ENCODE measurements at regions not wholly inside any gene's neighbourhood (a gene's known extent, or its start where the extent isn't known, plus 50 kb on each side); places are given as distances from the start of the nearest gene placed in this dataset.

GRCh38 chr3:150355574-150355973 lies 52.5 kb upstream of the TSC22D2 start:
- Histone ChIP-seq H3K9me3 (no peaks in the 10 kb centered on the region), H3K27ac (peak overlapping the region in 1 of 2 experiments; percentile 25; a peak in 1 of 6 replicates), H3K4me2 (no peak overlapping the region), H3K4me1 (peaks cover 5% of the 10 kb centered on the region; the same call in 1 of the 3 replicates), H3K4me3 (no peak overlapping the region)
- 97% methylated on average over 1 of the region's 1 CpG for WGBS (ENCODE audit: missing lambda C conversion rate)
- POLR2A ChIA-PET, result interaction anchor here (1.4 kb wide), 1 partner anchor 53 kb away, joined by 3 read pairs; the partner anchor contains the start of gene TSC22D2
- TF ChIP-seq HEYL (CRISPR knock-in tag; IDR thresholded peaks at IDR 0.05) (no peak), JUNB (IDR thresholded peaks at IDR 0.05) (no peak), RAD21 (conservative IDR thresholded peaks at IDR 0.05 in 1 of 2, IDR thresholded peaks at IDR 0.05 in 1 of 2) (no peak), TP53 (CRISPR knock-in tag; IDR thresholded peaks at IDR 0.05) (no peak), EHF (CRISPR knock-in tag; IDR thresholded peaks at IDR 0.05) (no peak), CHD4 (IDR thresholded peaks at IDR 0.05; ENCODE audit: borderline replicate concordance) (no peak), CTCF (IDR thresholded peaks at IDR 0.05) (no peak), HOXB13 (CRISPR knock-in tag; IDR thresholded peaks at IDR 0.05; ENCODE audit: low read depth) (no peak), KDM5A (IDR thresholded peaks at IDR 0.05) (no peak), ZNF302 (CRISPR knock-in tag; IDR thresholded peaks at IDR 0.05) (no peak), FOSB (CRISPR knock-in tag; IDR thresholded peaks at IDR 0.05) (no peak), GATA3 (IDR thresholded peaks at IDR 0.05; ENCODE audit: borderline replicate concordance) (no peak), JUN (IDR thresholded peaks at IDR 0.05) (no peak), RCOR1 (IDR thresholded peaks at IDR 0.05; ENCODE audit: low read depth, low read length) (no peak), EHMT2 (IDR thresholded peaks at IDR 0.05; ENCODE audit: low read depth) (no peak)
- ATAC-seq, result no peak
- CTCF ChIA-PET, result interaction anchor here (1.2 to 3.0 kb wide), 4 partner anchors 9 to 140 kb away, joined by 4 to 8 read pairs (median 4); no protein-coding TSS in a partner anchor
- no peak for DNase-seq (ENCODE audit: low read depth in 1 of 2, low spot score in 1 of 2)
- FAIRE-seq, result no peak

GRCh38 chr3:150352931-150353330 lies 55.2 kb upstream of the TSC22D2 start:
- TF ChIP-seq TFCP2L1 (CRISPR knock-in tag; IDR thresholded peaks at IDR 0.05), result no peak
- no peak for TF ChIP-seq MAX (IDR thresholded peaks at IDR 0.05)
- TF ChIP-seq KDM1A (IDR thresholded peaks at IDR 0.05; ENCODE audit: low read depth), result no peak
- no peak for TF ChIP-seq ELK1 (IDR thresholded peaks at IDR 0.05; ENCODE audit: low read depth, low read length)
- no peak for TF ChIP-seq NR3C1 (IDR thresholded peaks at IDR 0.05)
- no peak for TF ChIP-seq KDM5A (IDR thresholded peaks at IDR 0.05)
- TF ChIP-seq HOXB13 (CRISPR knock-in tag; IDR thresholded peaks at IDR 0.05; ENCODE audit: low read depth), result no peak
- TF ChIP-seq ESRRA (IDR thresholded peaks at IDR 0.05; ENCODE audit: borderline replicate concordance, low read length), result no peak
- no peak for TF ChIP-seq FOXS1 (CRISPR knock-in tag; IDR thresholded peaks at IDR 0.05)
- no peak for TF ChIP-seq ZSCAN20 (CRISPR knock-in tag; IDR thresholded peaks at IDR 0.05)
- whole genome bisulfite sequencing (ENCODE audit: missing lambda C conversion rate), result 87% methylated on average over 4 of the region's 4 CpGs
- H3K4me1 ChIP-seq, result peaks cover 26% of the 10 kb centered on the region
- POLR2A ChIA-PET, result interaction anchor here (1.1 kb wide), 1 partner anchor 56 kb away, joined by 3 read pairs; the partner anchor contains the start of gene TSC22D2
- H3K27ac ChIP-seq, result no peak overlapping the region
- DNase-seq (ENCODE audit: low read depth in 1 of 2, low spot score in 1 of 2) (no peak), ATAC-seq (no peak), FAIRE-seq (no peak)
- H3K9me3 ChIP-seq, result no peaks in the 10 kb centered on the region
- H3K4me3 ChIP-seq, result no peak overlapping the region
- CTCF ChIA-PET, result interaction anchor here (0.8 to 1.5 kb wide), 3 partner anchors 9 to 113 kb away, joined by 3 to 5 read pairs (median 3); no protein-coding TSS in a partner anchor
- no peak overlapping the region for H3K4me2 ChIP-seq

Measured in A549 (cell line).